Esophagus muscularis mucosa (tissue), 4 donors: ENCODE measurements at regions not wholly inside any gene's neighbourhood (a gene's known extent, or its start where the extent isn't known, plus 50 kb on each side); places are given as distances from the start of the nearest gene placed in this dataset.

Experiments used
- DNase-seq: peaks from one replicate; pipeline ENCODE4 v3.0.0-alpha.2; 2017; ENCODE audit errors: extremely low spot score
- H3K27ac ChIP-seq, 4 donors: fragments of 200-600 bp; sonication (generic); replicated peaks in 1 of 4; 1 replicate in 3 of 4; 2 replicates in 1 of 4; pipeline ENCODE4 v1.5.1; 2016 to 2019; ENCODE audit warnings: mild to moderate bottlenecking in 1 of 4
- H3K27me3 ChIP-seq, 4 donors: fragments of 200-600 bp; sonication (generic); one replicate each; pipeline versions ENCODE4 v1.5.1 to v1.6.0; 2016 to 2019
- H3K36me3 ChIP-seq, 4 donors: fragments of 200-600 bp; sonication (generic); one replicate each; pipeline ENCODE4 v1.5.1; 2016 to 2019
- H3K4me1 ChIP-seq, 4 donors: fragments of 200-600 bp; sonication (generic); one replicate each; pipeline ENCODE4 v1.5.1; 2016 to 2019
- H3K4me3 ChIP-seq, 4 donors: fragments of 200-600 bp; sonication (generic); 1 replicate in 2 of 4; 2 replicates in 2 of 4; pipeline ENCODE4 v1.5.1; 2016 to 2019; ENCODE audit warnings: mild to moderate bottlenecking in 4 of 4, moderate library complexity in 1 of 4
- H3K9me3 ChIP-seq, 4 donors: fragments of 200-600 bp; sonication (generic); 1 replicate in 3 of 4; 2 replicates in 1 of 4; pipeline ENCODE4 v1.5.1; 2016 to 2019
- CTCF ChIP-seq, 3 experiments: fragments of 200-600 bp in 2 of 3; fragments of 450-650 bp in 1 of 3; sonication (generic) in 2 of 3; IDR thresholded peaks; one replicate each; pipeline ENCODE4 v1.5.1; 2017 to 2019; ENCODE audit warnings: antibody characterized with exemption in 3 of 3, mild to moderate bottlenecking in 2 of 3, moderate library complexity in 1 of 3
- EP300 ChIP-seq: sonication (generic); formaldehyde crosslinking; IDR thresholded peaks from one replicate; pipeline ENCODE4 v1.6.1; 2017; ENCODE audit warnings: antibody characterized with exemption
- POLR2A ChIP-seq: fragments of 450-650 bp; IDR thresholded peaks from one replicate; pipeline ENCODE4 v1.6.1; 2017; ENCODE audit warnings: antibody characterized with exemption, moderate library complexity, mild to moderate bottlenecking, low read depth
- POLR2AphosphoS5 ChIP-seq, 2 donors: sonication (generic); formaldehyde crosslinking; IDR thresholded peaks; one replicate each; pipeline ENCODE4 v1.6.1; 2017; ENCODE audit warnings: antibody characterized with exemption in 2 of 2
- WGBS: methylation state at CpG from one replicate; pipeline ENCODE4 v1.1.5; 2018; 5-methylcytosine and 5-hydroxymethylcytosine counted together
- intact Hi-C: fragments of 100-400 bp; cut with DNase I; formaldehyde crosslinking; loops from one replicate; pipeline ENCODE4 v1.15.1; 2023

- no peak overlapping the region for H3K27ac ChIP-seq
- 92% methylated on average over 3 of the region's 3 CpGs for WGBS
- no peak for DNase-seq
- TF ChIP-seq POLR2AphosphoS5 (IDR thresholded peaks at IDR 0.05) (no peak), CTCF (IDR thresholded peaks at IDR 0.05) (no peak), POLR2A (no peak), EP300 (no peak)
- H3K27me3 ChIP-seq, result no peaks in the 10 kb centered on the region
- H3K4me3 ChIP-seq, result no peak overlapping the region
- no peaks in the 10 kb centered on the region for H3K36me3 ChIP-seq
- intact Hi-C loops, result no loop called here
- H3K9me3 ChIP-seq, result peaks cover 0 to 17% (median 16%) of the 10 kb centered on the region in 4 donors
- H3K4me1 ChIP-seq, result no peaks in the 10 kb centered on the region
Observed at GRCh38 chr1:193432979-193433587, 246.7 kb upstream of the B3GALT2 start.

- Histone ChIP-seq H3K27ac (no peak overlapping the region), H3K27me3 (no peaks in the 10 kb centered on the region), H3K4me1 (peaks cover 0 to 2% (median 0%) of the 10 kb centered on the region in 4 donors), H3K36me3 (no peaks in the 10 kb centered on the region), H3K4me3 (no peak overlapping the region), H3K9me3 (peaks cover 0 to 17% (median 16%) of the 10 kb centered on the region in 4 donors)
- no peak for DNase-seq
- TF ChIP-seq POLR2AphosphoS5 (IDR thresholded peaks at IDR 0.05) (no peak), EP300 (no peak), CTCF (IDR thresholded peaks at IDR 0.05) (no peak), POLR2A (no peak)
- WGBS, result 75% methylated on average over 2 of the region's 2 CpGs
- intact Hi-C loops, result no loop called here
Observed at GRCh38 chr1:193431265-193431977, 245.0 kb upstream of the B3GALT2 start.

DNA sequence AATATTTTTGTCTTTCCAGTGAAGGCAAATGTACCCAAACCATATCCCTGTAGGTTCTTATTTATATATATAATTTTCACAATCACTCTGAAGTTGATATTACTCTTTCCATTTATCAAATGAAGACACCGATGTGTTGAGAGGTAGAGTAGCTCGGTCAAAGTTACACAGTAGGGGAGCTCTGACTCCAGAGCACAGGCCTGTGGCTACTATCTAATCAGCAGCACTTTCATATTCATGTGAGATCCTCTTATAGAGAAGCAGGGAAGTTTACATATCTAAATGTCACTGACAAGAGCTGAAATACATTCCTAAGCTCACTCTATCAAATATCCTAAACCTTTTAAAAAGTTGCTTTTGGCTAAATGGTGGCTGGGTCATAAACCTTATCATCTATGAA lies 241.1 kb upstream of the B3GALT2 start:
- no peak overlapping the region for H3K4me3 ChIP-seq
- no peak for DNase-seq
- H3K27me3 ChIP-seq, result no peaks in the 10 kb centered on the region
- no peak for TF ChIP-seq POLR2AphosphoS5 (IDR thresholded peaks at IDR 0.05)
- TF ChIP-seq EP300, result no peak
- TF ChIP-seq CTCF (IDR thresholded peaks at IDR 0.05), result no peak
- TF ChIP-seq POLR2A, result no peak
- intact Hi-C loops, result no loop called here
- H3K9me3 ChIP-seq, result peaks cover 0 to 2% (median under 1%) of the 10 kb centered on the region in 4 donors
- H3K27ac ChIP-seq, result no peak overlapping the region
- peaks cover 0 to 2% (median 0%) of the 10 kb centered on the region in 4 donors for H3K4me1 ChIP-seq
- no peaks in the 10 kb centered on the region for H3K36me3 ChIP-seq
- WGBS, result 82% methylated on average over 2 of the region's 2 CpGs

GRCh38 chr1:193426061-193426460 lies 239.6 kb upstream of the B3GALT2 start:
- Histone ChIP-seq H3K9me3 (no peaks in the 10 kb centered on the region), H3K27ac (no peak overlapping the region), H3K36me3 (no peaks in the 10 kb centered on the region), H3K27me3 (no peaks in the 10 kb centered on the region), H3K4me1 (peaks cover 0 to 2% (median 0%) of the 10 kb centered on the region in 4 donors), H3K4me3 (no peak overlapping the region)
- no peak for TF ChIP-seq CTCF (IDR thresholded peaks at IDR 0.05)
- TF ChIP-seq EP300, result no peak
- TF ChIP-seq POLR2A, result no peak
- no peak for TF ChIP-seq POLR2AphosphoS5 (IDR thresholded peaks at IDR 0.05)
- intact Hi-C loops, result no loop called here
- 75% methylated on average over 2 of the region's 2 CpGs for WGBS
- DNase-seq, result no peak
